ENCODE measurements at regions not wholly inside any gene's neighbourhood (a gene's known extent, or its start where the extent isn't known, plus 50 kb on each side); places are given as distances from the start of the nearest gene placed in this dataset.

DNA sequence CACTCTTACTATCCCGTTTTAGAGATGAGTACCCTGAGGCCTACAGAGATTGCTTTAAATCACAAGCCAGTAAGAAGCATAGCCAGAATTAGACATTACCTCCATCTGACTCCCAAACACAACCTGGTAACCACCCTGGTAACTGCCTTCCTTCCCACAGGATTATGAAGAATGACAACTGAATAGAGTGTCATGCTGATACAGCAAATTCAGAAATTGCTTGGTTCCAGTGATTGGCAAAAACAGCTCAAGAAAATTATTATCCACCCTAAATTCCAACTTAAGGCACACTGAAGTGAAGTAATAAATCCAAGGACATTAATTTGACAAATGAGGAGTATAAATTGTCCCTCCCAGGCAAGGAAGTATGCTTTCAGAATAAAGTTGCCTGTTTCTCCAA is 195.8 kb upstream of the RBMS1 start:
- intact Hi-C loops (cut with DNase I) = no loop called here
- H3K27ac ChIP-seq (ENCODE audit: low read depth in 2 of 2, low read length in 2 of 2) = no peak overlapping the region
- no peak for FAIRE-seq
- H3K4me1 ChIP-seq (ENCODE audit: control insufficient read depth in 2 of 3, insufficient read depth in 2 of 3, low read depth in 1 of 3, low read length in 3 of 3) = no peaks in the 10 kb centered on the region
- no peak overlapping the region for H3K4me3 ChIP-seq (ENCODE audit: low read length in 3 of 3)
- TF ChIP-seq, protein P1, sequence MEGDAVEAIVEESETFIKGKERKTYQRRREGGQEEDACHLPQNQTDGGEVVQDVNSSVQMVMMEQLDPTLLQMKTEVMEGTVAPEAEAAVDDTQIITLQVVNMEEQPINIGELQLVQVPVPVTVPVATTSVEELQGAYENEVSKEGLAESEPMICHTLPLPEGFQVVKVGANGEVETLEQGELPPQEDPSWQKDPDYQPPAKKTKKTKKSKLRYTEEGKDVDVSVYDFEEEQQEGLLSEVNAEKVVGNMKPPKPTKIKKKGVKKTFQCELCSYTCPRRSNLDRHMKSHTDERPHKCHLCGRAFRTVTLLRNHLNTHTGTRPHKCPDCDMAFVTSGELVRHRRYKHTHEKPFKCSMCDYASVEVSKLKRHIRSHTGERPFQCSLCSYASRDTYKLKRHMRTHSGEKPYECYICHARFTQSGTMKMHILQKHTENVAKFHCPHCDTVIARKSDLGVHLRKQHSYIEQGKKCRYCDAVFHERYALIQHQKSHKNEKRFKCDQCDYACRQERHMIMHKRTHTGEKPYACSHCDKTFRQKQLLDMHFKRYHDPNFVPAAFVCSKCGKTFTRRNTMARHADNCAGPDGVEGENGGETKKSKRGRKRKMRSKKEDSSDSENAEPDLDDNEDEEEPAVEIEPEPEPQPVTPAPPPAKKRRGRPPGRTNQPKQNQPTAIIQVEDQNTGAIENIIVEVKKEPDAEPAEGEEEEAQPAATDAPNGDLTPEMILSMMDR (IDR thresholded peaks at IDR 0.05; ENCODE audit: borderline replicate concordance, extremely low read depth, insufficient read depth) = no peak
- no peaks in the 10 kb centered on the region for H3K36me3 ChIP-seq (ENCODE audit: control insufficient read depth in 2 of 3, insufficient read depth in 3 of 3, low read length in 3 of 3)
- H3K9ac ChIP-seq (ENCODE audit: low read length in 3 of 3) = no peak overlapping the region
- H3K9me3 ChIP-seq (ENCODE audit: control insufficient read depth in 2 of 3, insufficient read depth in 1 of 3, low read length in 3 of 3) = no peaks in the 10 kb centered on the region
- H3K27me3 ChIP-seq (ENCODE audit: control insufficient read depth, insufficient read depth, low read length) = no peaks in the 10 kb centered on the region
- DNase-seq = no peak

DNA sequence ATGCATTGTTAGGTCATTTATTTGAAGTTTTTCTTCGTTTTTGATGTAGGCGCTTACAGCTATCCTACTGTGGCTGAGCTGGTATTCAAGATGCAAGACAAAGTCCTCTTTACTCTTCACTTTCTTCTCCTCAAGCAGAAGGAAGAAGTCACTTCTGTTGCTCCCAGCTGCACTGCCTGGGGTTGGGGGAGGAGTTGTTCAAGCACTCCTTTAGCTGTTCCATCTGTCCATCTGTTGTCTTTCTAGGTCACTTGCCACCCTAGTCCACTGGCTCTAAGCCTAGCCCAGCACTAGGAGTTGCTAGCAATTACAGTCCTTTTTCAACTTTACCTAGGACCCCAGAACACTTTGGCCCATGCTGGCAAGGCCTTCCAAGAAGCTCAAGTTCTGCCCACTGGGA is 200.6 kb upstream of the RBMS1 start:
- FAIRE-seq = no peak
- no peaks in the 10 kb centered on the region for H3K9me3 ChIP-seq (ENCODE audit: control insufficient read depth in 2 of 3, insufficient read depth in 1 of 3, low read length in 3 of 3)
- H3K4me3 ChIP-seq (ENCODE audit: low read length in 3 of 3) = no peak overlapping the region
- H3K9ac ChIP-seq (ENCODE audit: low read length in 3 of 3) = no peak overlapping the region
- peaks cover 0 to 1% (median 0%) of the 10 kb centered on the region in 3 donors for H3K4me1 ChIP-seq (ENCODE audit: control insufficient read depth in 2 of 3, insufficient read depth in 2 of 3, low read depth in 1 of 3, low read length in 3 of 3)
- TF ChIP-seq, protein P1 (IDR thresholded peaks at IDR 0.05; ENCODE audit: borderline replicate concordance, extremely low read depth, insufficient read depth) = no peak
- DNase-seq = no peak
- no peaks in the 10 kb centered on the region for H3K27me3 ChIP-seq (ENCODE audit: control insufficient read depth, insufficient read depth, low read length)
- H3K36me3 ChIP-seq (ENCODE audit: control insufficient read depth in 2 of 3, insufficient read depth in 3 of 3, low read length in 3 of 3) = no peaks in the 10 kb centered on the region
- H3K27ac ChIP-seq (ENCODE audit: low read depth in 2 of 2, low read length in 2 of 2) = no peak overlapping the region
- intact Hi-C loops (cut with DNase I) = no loop called here

DNA sequence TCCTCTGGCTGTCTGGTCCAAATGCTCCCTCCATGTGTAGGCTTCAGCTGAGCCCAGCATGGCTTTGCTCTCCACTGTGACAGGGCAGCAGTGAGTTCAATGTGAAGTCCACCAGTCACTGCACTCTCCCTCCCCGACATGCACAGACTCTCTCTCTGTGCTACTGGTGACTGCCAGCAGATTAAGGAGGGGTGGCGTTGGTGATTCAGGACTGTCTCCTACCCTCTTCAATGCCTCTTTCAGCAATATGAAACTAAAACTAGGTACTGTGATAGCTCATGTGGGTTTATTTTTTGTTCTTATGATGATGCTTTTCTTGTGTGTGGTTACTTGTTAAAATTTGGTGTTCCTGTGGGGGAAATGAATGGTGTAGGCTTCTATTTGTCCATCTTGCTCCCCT is 201.0 kb upstream of the RBMS1 start:
- FAIRE-seq = no peak
- no peak overlapping the region for H3K27ac ChIP-seq (ENCODE audit: low read depth in 2 of 2, low read length in 2 of 2)
- H3K36me3 ChIP-seq (ENCODE audit: control insufficient read depth in 2 of 3, insufficient read depth in 3 of 3, low read length in 3 of 3) = no peaks in the 10 kb centered on the region

More for the DNA sequence above, 201.0 kb upstream of the RBMS1 start:
- no peaks in the 10 kb centered on the region for H3K9me3 ChIP-seq (ENCODE audit: control insufficient read depth in 2 of 3, insufficient read depth in 1 of 3, low read length in 3 of 3)
- H3K27me3 ChIP-seq (ENCODE audit: control insufficient read depth, insufficient read depth, low read length) = no peaks in the 10 kb centered on the region
- intact Hi-C loops (cut with DNase I) = no loop called here
- H3K4me1 ChIP-seq (ENCODE audit: control insufficient read depth in 2 of 3, insufficient read depth in 2 of 3, low read depth in 1 of 3, low read length in 3 of 3) = peaks cover 0 to 4% (median 0%) of the 10 kb centered on the region in 3 donors
- no peak for DNase-seq
- H3K9ac ChIP-seq (ENCODE audit: low read length in 3 of 3) = no peak overlapping the region
- H3K4me3 ChIP-seq (ENCODE audit: low read length in 3 of 3) = no peak overlapping the region
- TF ChIP-seq, protein P1 (IDR thresholded peaks at IDR 0.05; ENCODE audit: borderline replicate concordance, extremely low read depth, insufficient read depth) = no peak
